ENCODE measurements at regions not wholly inside any gene's neighbourhood (a gene's known extent, or its start where the extent isn't known, plus 50 kb on each side); places are given as distances from the start of the nearest gene placed in this dataset.

GRCh38 chrY:12651095-12651494 lies 49.9 kb upstream of the USP9Y start:
- ChIA-PET CTCF (no interaction called here), POLR2A (no interaction called here)

More at GRCh38 chrY:12651095-12651494, 49.9 kb upstream of the USP9Y start:
- no peak for TF ChIP-seq CTCF (IDR thresholded peaks at IDR 0.05; ENCODE audit: control extremely low read depth, extremely low read depth, low read depth, missing control alignments)
- DNase-seq (ENCODE audit: extremely low spot score), result no peak
